GM12873 (cell line): ENCODE measurements at regions not wholly inside any gene's neighbourhood (a gene's known extent, or its start where the extent isn't known, plus 50 kb on each side); places are given as distances from the start of the nearest gene placed in this dataset.

Experiments used
- CTCF ChIP-seq: IDR thresholded peaks from 2 replicates; pipeline ENCODE4 v1.5.1; 2012; ENCODE audit warnings: low read depth, mild to moderate bottlenecking, moderate library complexity, low read length, control low read depth; ENCODE audit not compliant: insufficient read depth; ENCODE audit errors: missing control alignments

- no peak for TF ChIP-seq CTCF
These were observed 200.3 kb downstream of the DPY19L2 start for GRCh38 chr12:63467951-63468350.

- no peak for TF ChIP-seq CTCF
These were observed 210.4 kb downstream of the DPY19L2 start for GRCh38 chr12:63457857-63458256.

GRCh38 chr12:63457428-63457827, 210.9 kb downstream of the DPY19L2 start:
- no peak for TF ChIP-seq CTCF

GRCh38 chr12:63450816-63451215, 217.5 kb downstream of the DPY19L2 start:
- no peak for TF ChIP-seq CTCF

GRCh38 chr12:63450334-63450733, 218.0 kb downstream of the DPY19L2 start:
- no peak for TF ChIP-seq CTCF

GRCh38 chr12:63445224-63445880, 222.9 kb downstream of the DPY19L2 start:
- TF ChIP-seq CTCF = no peak

GRCh38 chr12:63440048-63440447, 228.2 kb downstream of the DPY19L2 start:
- no peak for TF ChIP-seq CTCF
